ENCODE measurements at regions not wholly inside any gene's neighbourhood (a gene's known extent, or its start where the extent isn't known, plus 50 kb on each side); places are given as distances from the start of the nearest gene placed in this dataset.

DNA sequence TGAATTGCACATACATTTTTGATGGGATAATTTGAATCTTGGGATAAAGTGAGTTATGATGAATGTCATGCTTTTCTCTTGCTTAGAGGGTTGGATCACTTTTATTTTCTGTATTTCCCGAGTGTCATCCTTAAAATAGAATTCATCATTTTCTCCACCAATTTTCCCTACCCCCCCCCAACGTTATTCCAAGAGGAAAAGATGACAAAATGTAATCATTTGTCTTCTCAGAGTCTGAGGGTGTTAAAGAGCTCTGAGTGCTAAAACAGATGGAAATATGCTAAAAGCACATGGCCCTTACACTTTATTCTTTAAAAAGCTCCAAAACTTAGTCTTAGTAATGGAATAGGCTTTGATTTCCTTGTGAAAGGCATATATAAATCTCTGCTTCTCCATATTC lies 81.4 kb downstream of the CHRM3 start:
- Histone ChIP-seq H3K4me1 (no peaks in the 10 kb centered on the region), H3K27ac (no peak overlapping the region), H3K4me3 (no peak overlapping the region), H3K9me3 (no peaks in the 10 kb centered on the region), H3K36me3 (no peaks in the 10 kb centered on the region), H3K27me3 (replicated peaks in 1 of 7) (no peaks in the 10 kb centered on the region)
- DNase-seq, result no peak
- intact Hi-C loops (cut with DNase I; ENCODE audit: low total_unique reads), result no loop called here
- 54 to 70% (median 63%) methylated on average over 2 of the region's 2 CpGs for WGBS, 5 donors
- TF ChIP-seq POLR2AphosphoS5 (IDR thresholded peaks at IDR 0.05) (no peak), POLR2A (IDR thresholded peaks at IDR 0.05) (no peak), CTCF (IDR thresholded peaks at IDR 0.05 in 8 of 11, conservative IDR thresholded peaks at IDR 0.05 in 3 of 11) (no peak)

DNA sequence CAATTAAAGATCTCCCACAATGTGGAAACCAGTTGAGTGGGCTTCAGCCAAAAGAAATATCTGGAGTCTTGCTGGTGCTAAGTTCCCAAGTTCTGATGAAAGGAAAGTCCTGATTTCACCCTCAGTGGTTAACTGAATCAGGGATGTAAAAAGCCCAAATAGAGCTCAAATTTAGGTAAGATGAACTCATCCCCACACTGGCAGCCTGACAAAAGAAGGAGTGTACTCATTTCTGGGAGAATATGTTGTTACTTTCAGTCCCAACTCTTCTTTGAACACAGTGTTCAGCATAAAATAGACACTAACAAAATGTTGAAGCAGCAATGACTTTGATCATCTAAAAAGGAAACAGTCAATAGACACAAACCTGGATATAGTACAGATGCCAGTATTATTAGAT lies 91.7 kb downstream of the CHRM3 start:
- intact Hi-C loops (cut with DNase I; ENCODE audit: low total_unique reads), result no loop called here
- Histone ChIP-seq H3K36me3 (no peaks in the 10 kb centered on the region), H3K27me3 (replicated peaks in 1 of 7) (no peaks in the 10 kb centered on the region), H3K4me3 (no peak overlapping the region), H3K4me1 (no peaks in the 10 kb centered on the region), H3K9me3 (peaks cover 0 to 42% (median 29%) of the 10 kb centered on the region in 8 donors), H3K27ac (no peak overlapping the region)
- TF ChIP-seq CTCF (IDR thresholded peaks at IDR 0.05 in 8 of 11, conservative IDR thresholded peaks at IDR 0.05 in 3 of 11), result no peak
- no peak for TF ChIP-seq POLR2AphosphoS5 (IDR thresholded peaks at IDR 0.05)
- TF ChIP-seq POLR2A (IDR thresholded peaks at IDR 0.05), result no peak
- DNase-seq, result no peak

- intact Hi-C loops (cut with DNase I; ENCODE audit: low total_unique reads), result no loop called here
- H3K27me3 ChIP-seq (replicated peaks in 1 of 7), result no peaks in the 10 kb centered on the region
- 19 to 43% (median 34%) methylated on average over 2 of the region's 2 CpGs for WGBS, 5 donors
Observed at GRCh38 chr1:239483391-239483790, 97.0 kb downstream of the CHRM3 start.

DNA sequence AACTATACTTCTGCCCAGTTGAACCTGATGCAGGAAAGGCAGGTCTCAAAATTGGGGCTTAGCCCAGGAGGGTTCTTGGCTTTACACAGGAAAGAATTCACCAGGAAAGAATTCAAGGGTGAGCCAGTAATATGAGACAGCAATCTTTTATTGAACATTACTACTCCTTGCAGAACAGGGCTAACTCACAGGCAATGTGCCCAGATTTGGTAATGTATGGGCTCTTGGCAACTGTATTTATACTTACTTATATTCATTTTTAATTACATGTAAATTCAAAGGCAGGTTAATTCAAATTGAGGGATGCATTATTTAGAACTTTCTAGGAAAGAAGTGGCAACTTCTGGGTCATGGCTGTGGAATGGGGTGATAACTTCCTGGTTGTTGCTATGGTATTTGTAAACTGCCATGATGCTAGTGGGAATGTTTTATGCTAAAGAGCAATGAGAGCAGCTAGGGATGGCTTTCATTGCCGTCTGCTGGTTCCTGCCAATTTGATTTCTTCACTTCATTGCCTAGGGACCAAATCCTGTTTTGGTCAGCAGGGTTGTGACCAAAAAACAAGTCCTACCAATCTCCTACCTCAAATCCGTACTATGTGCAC lies 107.5 kb downstream of the CHRM3 start:
- Histone ChIP-seq H3K36me3 (no peaks in the 10 kb centered on the region), H3K4me1 (no peaks in the 10 kb centered on the region), H3K9me3 (peaks cover 0 to 3% (median 0%) of the 10 kb centered on the region in 8 donors), H3K27ac (no peak overlapping the region), H3K27me3 (replicated peaks in 1 of 7) (no peaks in the 10 kb centered on the region), H3K4me3 (no peak overlapping the region)
- WGBS, 5 donors, result 82 to 97% (median 92%) methylated on average over 2 of the region's 2 CpGs
- intact Hi-C loops (cut with DNase I; ENCODE audit: low total_unique reads), result no loop called here
- DNase-seq, result no peak
- no peak for TF ChIP-seq POLR2A (IDR thresholded peaks at IDR 0.05)

More at GRCh38 chr1:239483391-239483790, 97.0 kb downstream of the CHRM3 start:
- Histone ChIP-seq H3K4me1 (no peaks in the 10 kb centered on the region), H3K27ac (no peak overlapping the region), H3K36me3 (no peaks in the 10 kb centered on the region), H3K4me3 (no peak overlapping the region), H3K9me3 (peaks cover 0 to 27% (median 18%) of the 10 kb centered on the region in 8 donors)
- TF ChIP-seq POLR2A (IDR thresholded peaks at IDR 0.05), result no peak
- TF ChIP-seq CTCF (IDR thresholded peaks at IDR 0.05 in 8 of 11, conservative IDR thresholded peaks at IDR 0.05 in 3 of 11), result no peak
- no peak for TF ChIP-seq POLR2AphosphoS5 (IDR thresholded peaks at IDR 0.05)
- no peak for DNase-seq

GRCh38 chr1:239505094-239505493 lies 118.7 kb downstream of the CHRM3 start:
- no peaks in the 10 kb centered on the region for H3K27me3 ChIP-seq (replicated peaks in 1 of 7)
- no peak overlapping the region for H3K27ac ChIP-seq
- no peak for TF ChIP-seq POLR2A (IDR thresholded peaks at IDR 0.05)
- no peak for TF ChIP-seq CTCF (IDR thresholded peaks at IDR 0.05 in 8 of 11, conservative IDR thresholded peaks at IDR 0.05 in 3 of 11)
- TF ChIP-seq POLR2AphosphoS5 (IDR thresholded peaks at IDR 0.05), result no peak
- intact Hi-C loops (cut with DNase I; ENCODE audit: low total_unique reads), result no loop called here
- no peaks in the 10 kb centered on the region for H3K4me1 ChIP-seq
- H3K9me3 ChIP-seq, result peaks cover 2 to 42% (median 36%) of the 10 kb centered on the region in 8 donors
- no peak for DNase-seq
- H3K4me3 ChIP-seq, result no peak overlapping the region
- H3K36me3 ChIP-seq, result no peaks in the 10 kb centered on the region
